Skeletal muscle cell (primary cell): ENCODE measurements at regions not wholly inside any gene's neighbourhood (a gene's known extent, or its start where the extent isn't known, plus 50 kb on each side); places are given as distances from the start of the nearest gene placed in this dataset.
"Not testable (repeated sequence)": the region's sequence is repeated elsewhere in the genome, so short reads cannot be mapped to it uniquely, and the experiment has no call there.

Experiments
- DNase-seq: peaks from one replicate; pipeline ENCODE4 v3.0.0-alpha.2; 2010; ENCODE audit warnings: low read depth
- H3K4me3 ChIP-seq: 2 replicates; pipeline ENCODE4 v1.5.1; 2011; ENCODE audit warnings: low read depth, mild to moderate bottlenecking, control low read depth, low read length, moderate library complexity

DNA sequence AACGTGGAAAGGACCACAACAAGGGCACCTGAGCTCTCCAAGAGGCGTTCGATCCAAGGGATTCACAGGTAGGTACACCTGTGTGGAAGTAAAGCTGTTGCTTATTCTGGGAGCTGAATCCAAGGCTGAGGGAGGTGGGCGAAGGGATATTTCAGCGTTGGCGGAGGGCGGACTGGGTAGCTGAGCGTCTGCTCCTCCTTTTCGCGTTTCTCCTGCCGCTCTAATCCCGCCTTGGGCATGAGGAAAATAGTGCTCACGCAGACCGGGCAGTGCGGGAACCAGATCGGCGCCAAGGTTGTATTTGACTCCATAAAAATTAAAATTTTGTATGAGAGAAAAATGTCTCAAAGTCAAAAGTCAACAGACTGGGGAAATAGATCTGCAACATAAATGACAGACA lies 3966.2 kb upstream of the OR11H1 start:
- not testable (repeated sequence) for H3K4me3 ChIP-seq, DNase-seq

DNA sequence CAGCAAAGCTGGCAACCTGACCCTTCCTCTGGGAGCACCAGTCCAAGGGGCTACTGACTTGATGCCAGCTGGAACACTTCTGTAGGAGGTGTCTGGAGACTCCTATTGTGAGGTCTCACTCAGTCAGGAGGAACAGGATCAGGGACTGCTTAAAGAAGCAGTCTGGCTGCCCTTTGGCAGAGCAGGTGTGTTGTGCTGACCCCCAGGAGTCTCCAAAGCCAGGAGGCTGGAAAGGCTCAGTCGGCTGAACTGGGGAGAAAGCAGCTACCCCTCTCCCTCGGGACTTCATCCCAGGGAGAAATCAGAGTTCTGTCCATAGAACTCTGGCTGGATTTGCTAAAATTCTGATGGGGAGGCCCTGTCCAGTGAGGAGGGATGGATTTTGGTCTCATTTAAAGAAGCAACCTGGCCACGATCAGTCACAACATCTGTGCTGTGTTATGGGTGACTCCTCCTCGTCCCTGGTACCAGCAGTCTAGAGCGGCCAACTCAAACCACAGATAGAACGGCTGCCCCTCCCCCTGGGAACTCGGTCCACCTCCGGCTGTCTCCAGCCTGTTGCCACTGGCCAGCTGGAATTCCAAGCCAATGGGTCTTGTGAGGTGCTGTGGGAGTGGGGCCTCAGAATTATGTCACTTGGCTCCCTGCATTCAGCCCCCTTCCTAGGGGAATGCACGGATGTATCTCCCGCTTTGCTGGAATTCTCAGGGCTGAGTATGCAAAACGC lies 3959.0 kb upstream of the OR11H1 start:
- H3K4me3 ChIP-seq, result not testable (repeated sequence)

GRCh38 chr22:11569564-11569940 lies 3958.4 kb upstream of the OR11H1 start:
- DNase-seq, result not testable (repeated sequence)

More for the DNA sequence above, 3959.0 kb upstream of the OR11H1 start:
- DNase-seq, result not testable (repeated sequence)

DNA sequence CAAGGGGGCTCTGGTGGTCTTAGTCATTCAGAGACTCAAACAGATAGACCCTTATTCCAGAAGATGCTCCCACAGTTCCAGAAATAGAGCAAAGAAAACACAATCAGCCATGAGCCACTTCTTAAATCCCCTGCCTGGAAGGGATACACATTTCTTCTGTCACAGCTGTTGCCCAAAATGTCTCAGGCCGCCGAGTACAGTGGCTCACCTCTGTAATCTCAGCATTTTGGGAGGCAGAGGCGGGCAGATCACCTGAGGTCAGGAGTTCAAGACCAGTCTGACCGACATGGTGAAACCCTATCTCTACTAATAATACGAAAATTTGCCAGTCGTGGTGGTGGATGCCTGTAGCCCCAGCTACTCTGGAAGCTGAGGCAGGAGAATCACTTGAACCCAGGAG lies 3954.8 kb upstream of the OR11H1 start:
- not testable (repeated sequence) for H3K4me3 ChIP-seq, DNase-seq

More at GRCh38 chr22:11569564-11569940, 3958.4 kb upstream of the OR11H1 start:
- H3K4me3 ChIP-seq, result not testable (repeated sequence)

- not testable (repeated sequence) for DNase-seq, H3K4me3 ChIP-seq
These were observed 3953.8 kb upstream of the OR11H1 start for GRCh38 chr22:11574231-11574630.

DNA sequence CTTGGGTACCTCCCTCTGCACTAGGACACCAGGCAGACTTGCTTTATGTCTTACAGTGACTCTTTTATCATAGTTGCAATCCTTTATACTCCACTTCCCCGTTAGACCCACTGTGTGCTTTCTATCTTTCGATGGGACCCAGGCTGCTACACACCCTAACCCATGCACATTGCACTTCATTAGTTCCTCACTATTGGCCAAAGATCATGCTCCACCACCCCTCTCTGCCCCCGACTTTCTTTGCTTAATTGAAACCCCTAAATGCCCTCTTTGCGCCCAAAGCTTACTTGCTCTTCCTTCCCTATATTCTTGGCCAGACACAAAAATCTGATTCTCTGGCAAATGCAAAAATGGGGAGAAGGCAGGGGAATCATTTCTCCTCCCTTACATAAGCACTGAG lies 3953.3 kb upstream of the OR11H1 start:
- not testable (repeated sequence) for DNase-seq, H3K4me3 ChIP-seq

DNA sequence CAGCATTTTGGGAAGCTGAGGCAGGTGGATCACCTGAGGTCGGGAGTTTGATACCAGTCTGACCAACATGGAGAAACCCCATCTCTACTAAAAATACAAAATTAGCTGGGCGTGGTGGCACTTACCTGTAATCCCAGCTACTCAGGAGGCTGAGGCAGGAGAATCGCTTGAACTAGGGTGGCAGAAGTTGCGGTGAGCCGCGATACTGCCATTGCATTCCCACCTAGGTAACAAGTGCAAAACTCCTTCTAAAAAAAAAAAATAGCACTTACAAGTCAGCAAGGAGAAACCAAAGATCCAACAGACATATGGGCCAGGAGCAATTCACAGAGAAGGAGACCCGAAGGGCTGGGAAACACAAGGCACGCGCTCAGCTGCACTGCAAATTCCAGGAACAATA lies 3951.3 kb upstream of the OR11H1 start:
- H3K4me3 ChIP-seq, DNase-seq: not testable (repeated sequence)

- DNase-seq, H3K4me3 ChIP-seq: not testable (repeated sequence)
These were observed 3949.9 kb upstream of the OR11H1 start for GRCh38 chr22:11578115-11578514.

- not testable (repeated sequence) for H3K4me3 ChIP-seq, DNase-seq
These were observed 3949.4 kb upstream of the OR11H1 start for GRCh38 chr22:11578551-11578950.

GRCh38 chr22:11582048-11582447 lies 3945.9 kb upstream of the OR11H1 start:
- H3K4me3 ChIP-seq, DNase-seq: not testable (repeated sequence)

GRCh38 chr22:11584231-11584630 lies 3943.8 kb upstream of the OR11H1 start:
- DNase-seq, H3K4me3 ChIP-seq: not testable (repeated sequence)

DNA sequence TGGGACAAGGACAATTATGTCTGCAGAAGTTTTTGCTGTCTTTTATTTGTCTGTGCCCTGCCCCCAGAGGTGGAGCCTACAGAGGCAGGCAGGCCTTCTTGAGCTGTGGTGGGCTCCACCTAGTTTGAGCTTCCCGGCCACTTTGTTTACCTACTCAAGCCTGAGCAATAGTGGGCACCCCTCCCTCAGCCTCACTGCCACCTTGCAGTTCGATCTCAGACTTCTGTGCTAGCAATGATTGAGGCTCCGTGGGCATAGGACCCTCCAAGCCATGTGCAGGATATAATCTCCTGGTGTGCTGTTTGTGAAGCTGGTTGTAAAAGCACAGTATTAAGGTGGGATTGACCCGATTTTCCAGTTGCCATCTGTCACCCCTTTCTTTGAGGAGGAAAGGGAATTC lies 3933.4 kb upstream of the OR11H1 start:
- H3K4me3 ChIP-seq, DNase-seq: not testable (repeated sequence)

DNA sequence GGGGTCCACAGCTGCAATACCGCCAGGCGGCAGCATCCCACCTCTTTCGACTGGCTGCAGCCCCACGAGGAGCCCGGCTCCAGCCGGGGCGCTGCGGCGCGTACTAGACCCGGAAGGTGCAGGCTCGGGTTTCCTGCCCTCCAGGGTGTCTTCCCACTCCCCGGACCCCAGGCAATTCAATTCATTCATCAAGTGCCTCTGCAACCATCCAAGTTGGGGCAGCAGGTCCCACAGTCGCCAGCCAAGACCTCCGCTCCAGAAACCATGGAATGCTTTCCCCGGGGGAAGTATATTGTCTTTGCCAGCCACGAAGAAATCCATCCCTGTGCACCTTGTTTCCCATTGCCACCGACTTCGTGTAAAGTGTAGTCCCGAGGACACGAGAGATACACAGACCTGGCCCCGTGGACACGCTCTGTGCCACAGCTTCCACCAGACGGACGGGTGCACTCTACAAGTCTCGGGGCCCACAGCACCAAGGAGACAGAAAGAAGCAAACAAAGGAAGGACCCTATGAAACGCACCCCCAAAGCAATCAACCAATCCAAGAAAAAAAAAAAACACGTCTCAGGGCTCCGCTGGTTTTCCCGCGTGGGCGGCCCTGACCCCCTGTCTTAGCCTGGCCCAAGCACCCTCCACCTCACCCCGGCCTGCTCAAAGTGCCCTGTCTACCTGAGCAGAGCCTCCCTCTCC lies 3930.2 kb upstream of the OR11H1 start:
- H3K4me3 ChIP-seq, DNase-seq: not testable (repeated sequence)

GRCh38 chr22:11598492-11599440 lies 3929.2 kb upstream of the OR11H1 start:
- DNase-seq, result no peak

DNA sequence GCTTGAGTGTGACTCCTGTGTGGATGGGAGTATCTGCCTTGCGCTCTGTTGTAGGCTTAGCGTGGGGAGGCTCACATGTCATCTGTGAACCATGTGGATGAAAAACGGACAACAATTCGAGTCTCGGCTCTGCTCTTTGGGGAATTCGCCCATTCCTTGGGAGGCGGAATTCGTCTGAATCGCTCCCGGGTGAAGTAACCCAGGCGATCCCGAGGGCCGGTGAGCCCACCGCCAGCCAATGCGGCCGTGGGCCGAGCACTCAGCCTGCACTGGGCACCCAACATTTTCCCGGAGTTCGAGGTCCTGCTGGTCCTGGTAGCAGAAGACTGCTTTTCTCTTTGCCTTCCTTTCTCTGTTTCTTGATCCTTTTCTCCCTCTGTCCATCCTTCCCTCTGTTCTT lies 3928.5 kb upstream of the OR11H1 start:
- not testable (repeated sequence) for DNase-seq, H3K4me3 ChIP-seq

More at GRCh38 chr22:11598492-11599440, 3929.2 kb upstream of the OR11H1 start:
- no peak overlapping the region for H3K4me3 ChIP-seq

- not testable (repeated sequence) for DNase-seq, H3K4me3 ChIP-seq
These were observed 3927.8 kb upstream of the OR11H1 start for GRCh38 chr22:11600161-11600560.

DNA sequence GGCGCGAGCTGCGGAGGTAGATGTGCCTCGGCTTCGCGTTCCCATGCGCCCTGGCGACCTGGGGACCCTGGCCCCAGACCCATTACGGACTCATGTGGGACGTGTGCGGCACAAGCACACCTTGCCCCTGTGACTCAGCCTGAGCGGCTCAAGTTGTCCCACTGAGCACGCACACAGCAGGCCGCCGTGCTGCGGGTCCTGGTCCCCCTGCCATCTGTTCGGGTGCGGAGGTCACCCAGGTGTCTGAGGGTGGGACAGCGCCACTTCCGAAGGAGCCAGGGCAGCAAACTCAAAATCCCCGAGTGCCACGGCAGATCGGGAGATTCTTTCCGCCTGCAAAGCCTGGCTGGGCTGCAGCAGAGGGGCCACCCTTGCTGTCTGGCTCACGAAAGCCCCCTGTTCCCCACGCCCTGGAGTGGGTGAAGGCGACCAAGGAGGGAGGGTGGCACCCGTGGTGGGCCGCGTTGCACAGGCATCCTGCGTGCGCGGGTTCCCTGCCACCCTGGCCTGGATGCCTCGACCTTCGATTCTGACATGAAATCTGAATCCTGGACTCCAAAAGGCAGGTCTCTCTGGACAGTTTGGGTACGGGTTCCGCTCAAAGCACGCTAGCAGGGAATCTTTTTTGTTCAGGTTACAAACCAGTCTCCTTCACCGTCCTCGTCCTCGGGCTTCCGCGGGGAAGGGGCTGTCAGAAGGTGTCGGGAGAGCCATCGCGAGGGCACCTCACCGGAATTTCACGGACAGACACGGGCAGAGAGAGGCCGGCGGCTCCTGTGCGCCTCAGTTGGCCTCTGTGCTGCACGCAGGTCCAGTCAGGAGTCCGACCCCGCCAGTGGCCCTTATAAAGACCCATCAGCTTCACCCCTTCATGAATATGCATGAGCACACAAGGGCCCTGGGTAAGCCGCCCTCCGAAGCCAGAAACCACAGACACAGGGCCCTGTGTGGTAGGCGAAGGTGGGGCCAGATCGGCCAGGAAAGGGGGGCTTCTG lies 3926.8 kb upstream of the OR11H1 start:
- not testable (repeated sequence) for DNase-seq, H3K4me3 ChIP-seq

- not testable (repeated sequence) for DNase-seq, H3K4me3 ChIP-seq
These were observed 3923.2 kb upstream of the OR11H1 start for GRCh38 chr22:11604635-11605395.
